T-helper 1 cell treated with Interleukin-12 subunit alpha and Interleukin-12 subunit beta and Interleukin-4 antibody, amounts not matched to agents 30 μg/mL and 1 μg/mL, for 36 hours (primary cell): ENCODE measurements at regions not wholly inside any gene's neighbourhood (a gene's known extent, or its start where the extent isn't known, plus 50 kb on each side); places are given as distances from the start of the nearest gene placed in this dataset.
"Not testable (repeated sequence)": the region's sequence is repeated elsewhere in the genome, so short reads cannot be mapped to it uniquely, and the experiment has no call there.

ENCODE experiments used
- H3K27ac Mint-ChIP-seq: one replicate; pipeline ENCODE4 v1.8.0; 2021; ENCODE audit warnings: mild to moderate bottlenecking, mixed read lengths
- H3K27me3 Mint-ChIP-seq: one replicate; pipeline ENCODE4 v1.8.0; 2021; ENCODE audit warnings: low read depth, mixed read lengths
- H3K36me3 Mint-ChIP-seq: one replicate; pipeline ENCODE4 v1.8.0; 2021; ENCODE audit warnings: low read depth, mixed read lengths
- H3K4me1 Mint-ChIP-seq: one replicate; pipeline ENCODE4 v1.8.0; 2021; ENCODE audit warnings: low read depth, mixed read lengths
- H3K4me3 Mint-ChIP-seq: one replicate; pipeline ENCODE4 v1.8.0; 2021; ENCODE audit warnings: mild to moderate bottlenecking, moderate library complexity, mixed read lengths
- H3K9me3 Mint-ChIP-seq: one replicate; pipeline ENCODE4 v1.8.0; 2021; ENCODE audit warnings: mixed read lengths

GRCh38 chr7:155382802-155383171 is 75.1 kb upstream of the EN2 start:
- H3K4me1 Mint-ChIP-seq: peaks cover 9% of the 10 kb centered on the region
- H3K36me3 Mint-ChIP-seq: peaks cover 2% of the 10 kb centered on the region
- H3K4me3 Mint-ChIP-seq: no peak overlapping the region
- H3K27ac Mint-ChIP-seq: no peak overlapping the region
- H3K9me3 Mint-ChIP-seq: no peaks in the 10 kb centered on the region
- H3K27me3 Mint-ChIP-seq: peaks cover 69% of the 10 kb centered on the region

GRCh38 chr7:155383756-155384491 is 74.0 kb upstream of the EN2 start:
- Mint-ChIP-seq H3K4me1 (peaks cover 9% of the 10 kb centered on the region), H3K36me3 (peaks cover 2% of the 10 kb centered on the region), H3K27me3 (peaks cover 59% of the 10 kb centered on the region), H3K4me3 (no peak overlapping the region), H3K27ac (no peak overlapping the region), H3K9me3 (no peaks in the 10 kb centered on the region)

- Mint-ChIP-seq H3K27ac (no peak overlapping the region), H3K9me3 (no peaks in the 10 kb centered on the region), H3K4me1 (peaks cover 8% of the 10 kb centered on the region), H3K27me3 (peaks cover 51% of the 10 kb centered on the region), H3K36me3 (peaks cover 2% of the 10 kb centered on the region), H3K4me3 (no peak overlapping the region)
These were observed 73.2 kb upstream of the EN2 start for GRCh38 chr7:155384751-155385150.

GRCh38 chr7:155385182-155385581 is 72.7 kb upstream of the EN2 start:
- peaks cover 46% of the 10 kb centered on the region for H3K27me3 Mint-ChIP-seq
- not testable (repeated sequence) for H3K4me3 Mint-ChIP-seq

GRCh38 chr7:155386608-155387007 is 71.3 kb upstream of the EN2 start:
- H3K27ac Mint-ChIP-seq: no peak overlapping the region
- peaks cover 2% of the 10 kb centered on the region for H3K36me3 Mint-ChIP-seq
- H3K9me3 Mint-ChIP-seq: no peaks in the 10 kb centered on the region
- peaks cover 39% of the 10 kb centered on the region for H3K27me3 Mint-ChIP-seq
- H3K4me3 Mint-ChIP-seq: no peak overlapping the region
- H3K4me1 Mint-ChIP-seq: no peaks in the 10 kb centered on the region

More at GRCh38 chr7:155385182-155385581, 72.7 kb upstream of the EN2 start:
- H3K9me3 Mint-ChIP-seq, H3K27ac Mint-ChIP-seq, H3K36me3 Mint-ChIP-seq, H3K4me1 Mint-ChIP-seq: not testable (repeated sequence)

- peaks cover 34% of the 10 kb centered on the region for H3K27me3 Mint-ChIP-seq
- H3K27ac Mint-ChIP-seq: no peak overlapping the region
- no peak overlapping the region for H3K4me3 Mint-ChIP-seq
- no peaks in the 10 kb centered on the region for H3K9me3 Mint-ChIP-seq
- no peaks in the 10 kb centered on the region for H3K4me1 Mint-ChIP-seq
- H3K36me3 Mint-ChIP-seq: no peaks in the 10 kb centered on the region
These were observed 70.8 kb upstream of the EN2 start for GRCh38 chr7:155387066-155387620.

- H3K27ac Mint-ChIP-seq: no peak overlapping the region
- H3K4me1 Mint-ChIP-seq: no peaks in the 10 kb centered on the region
- peaks cover 23% of the 10 kb centered on the region for H3K27me3 Mint-ChIP-seq
- no peak overlapping the region for H3K4me3 Mint-ChIP-seq
- no peaks in the 10 kb centered on the region for H3K9me3 Mint-ChIP-seq
- H3K36me3 Mint-ChIP-seq: no peaks in the 10 kb centered on the region
These were observed 69.4 kb upstream of the EN2 start for GRCh38 chr7:155388561-155388960.

- Mint-ChIP-seq H3K27ac (no peak overlapping the region), H3K27me3 (peaks cover 9% of the 10 kb centered on the region), H3K4me3 (no peak overlapping the region), H3K4me1 (no peaks in the 10 kb centered on the region), H3K9me3 (no peaks in the 10 kb centered on the region), H3K36me3 (no peaks in the 10 kb centered on the region)
These were observed 66.5 kb upstream of the EN2 start for GRCh38 chr7:155391414-155391813.

GRCh38 chr7:155392726-155393570 is 65.0 kb upstream of the EN2 start:
- Mint-ChIP-seq H3K27ac (no peak overlapping the region), H3K27me3 (peaks cover 5% of the 10 kb centered on the region)

GRCh38 chr7:155394413-155394812 is 63.5 kb upstream of the EN2 start:
- Mint-ChIP-seq H3K36me3 (no peaks in the 10 kb centered on the region), H3K27me3 (peaks cover 5% of the 10 kb centered on the region), H3K9me3 (no peaks in the 10 kb centered on the region), H3K4me1 (no peaks in the 10 kb centered on the region), H3K4me3 (no peak overlapping the region), H3K27ac (no peak overlapping the region)

More at GRCh38 chr7:155392726-155393570, 65.0 kb upstream of the EN2 start:
- no peak overlapping the region for H3K4me3 Mint-ChIP-seq
- no peaks in the 10 kb centered on the region for H3K9me3 Mint-ChIP-seq
- H3K36me3 Mint-ChIP-seq: no peaks in the 10 kb centered on the region
- H3K4me1 Mint-ChIP-seq: no peaks in the 10 kb centered on the region

- Mint-ChIP-seq H3K4me1 (no peaks in the 10 kb centered on the region), H3K27ac (no peak overlapping the region), H3K36me3 (no peaks in the 10 kb centered on the region), H3K27me3 (peaks cover 5% of the 10 kb centered on the region), H3K9me3 (no peaks in the 10 kb centered on the region), H3K4me3 (no peak overlapping the region)
These were observed 62.6 kb upstream of the EN2 start for GRCh38 chr7:155395176-155395797.

GRCh38 chr7:155396661-155397060 is 61.3 kb upstream of the EN2 start:
- Mint-ChIP-seq H3K9me3 (no peaks in the 10 kb centered on the region), H3K4me3 (no peak overlapping the region), H3K27ac (no peak overlapping the region), H3K4me1 (no peaks in the 10 kb centered on the region), H3K36me3 (no peaks in the 10 kb centered on the region), H3K27me3 (no peaks in the 10 kb centered on the region)

GRCh38 chr7:155397758-155398714 is 59.9 kb upstream of the EN2 start:
- H3K4me1 Mint-ChIP-seq, H3K4me3 Mint-ChIP-seq, H3K27ac Mint-ChIP-seq, H3K9me3 Mint-ChIP-seq, H3K27me3 Mint-ChIP-seq, H3K36me3 Mint-ChIP-seq: not testable (repeated sequence)

- H3K27me3 Mint-ChIP-seq: no peaks in the 10 kb centered on the region
- H3K9me3 Mint-ChIP-seq: no peaks in the 10 kb centered on the region
- H3K36me3 Mint-ChIP-seq: no peaks in the 10 kb centered on the region
- H3K4me1 Mint-ChIP-seq: no peaks in the 10 kb centered on the region
- no peak overlapping the region for H3K27ac Mint-ChIP-seq
- no peak overlapping the region for H3K4me3 Mint-ChIP-seq
These were observed 59.0 kb upstream of the EN2 start for GRCh38 chr7:155398944-155399343.
